GM12891 (cell line): ENCODE measurements at regions not wholly inside any gene's neighbourhood (a gene's known extent, or its start where the extent isn't known, plus 50 kb on each side); places are given as distances from the start of the nearest gene placed in this dataset.

Source experiments
- PAX5 ChIP-seq: IDR thresholded peaks from 2 replicates; pipeline ENCODE4 v1.6.1; 2011; ENCODE audit warnings: low read length, moderate library complexity, mild to moderate bottlenecking; ENCODE audit not compliant: insufficient read depth, severe bottlenecking
- POLR2A ChIP-seq: IDR thresholded peaks from 2 replicates; pipeline ENCODE4 v1.6.1; 2011; ENCODE audit warnings: low read depth, low read length, control low read depth
- POLR2AphosphoS5 ChIP-seq: IDR thresholded peaks from 2 replicates; pipeline ENCODE4 v1.6.1; 2011; ENCODE audit warnings: low read depth, low read length, control low read depth
- POU2F2 ChIP-seq: IDR thresholded peaks from 2 replicates; pipeline ENCODE4 v1.6.1; 2011; ENCODE audit warnings: low read depth, mild to moderate bottlenecking, control low read depth, low read length, moderate library complexity
- SPI1 ChIP-seq: IDR thresholded peaks from 2 replicates; pipeline ENCODE4 v1.6.1; 2011; ENCODE audit warnings: low read depth, low read length, control low read depth
- TAF1 ChIP-seq: IDR thresholded peaks from 2 replicates; pipeline ENCODE4 v1.6.1; 2011; ENCODE audit warnings: low read depth, low read length, control low read depth

DNA sequence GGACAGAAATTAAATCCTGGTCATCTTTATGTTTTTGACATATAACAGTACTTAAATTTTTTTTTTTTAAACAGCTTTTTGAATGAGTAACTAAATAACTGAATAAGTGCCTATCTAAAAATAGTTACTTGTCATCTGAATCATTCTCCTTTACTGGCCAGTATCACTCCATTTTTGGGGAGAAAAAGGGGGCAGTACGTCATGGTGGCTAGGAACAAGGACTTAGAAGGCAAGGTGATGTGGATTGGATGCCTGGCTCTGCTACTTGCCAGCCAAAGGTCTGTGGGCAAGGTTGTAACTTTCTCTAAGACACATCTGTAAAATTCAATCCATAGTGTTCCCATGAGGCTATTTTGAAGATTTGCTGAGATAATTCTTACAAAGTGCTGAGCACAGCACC is 220.4 kb upstream of the DEPDC1 start:
- TF ChIP-seq POLR2AphosphoS5: no peak
- no peak for TF ChIP-seq TAF1
- no peak for TF ChIP-seq POLR2A
- no peak for TF ChIP-seq SPI1
- TF ChIP-seq PAX5: no peak
- no peak for TF ChIP-seq POU2F2
